ENCODE measurements at regions not wholly inside any gene's neighbourhood (a gene's known extent, or its start where the extent isn't known, plus 50 kb on each side); places are given as distances from the start of the nearest gene placed in this dataset.
A peak's percentile ranks its signal among the peaks of the same experiment; 100 is the strongest.

DNA sequence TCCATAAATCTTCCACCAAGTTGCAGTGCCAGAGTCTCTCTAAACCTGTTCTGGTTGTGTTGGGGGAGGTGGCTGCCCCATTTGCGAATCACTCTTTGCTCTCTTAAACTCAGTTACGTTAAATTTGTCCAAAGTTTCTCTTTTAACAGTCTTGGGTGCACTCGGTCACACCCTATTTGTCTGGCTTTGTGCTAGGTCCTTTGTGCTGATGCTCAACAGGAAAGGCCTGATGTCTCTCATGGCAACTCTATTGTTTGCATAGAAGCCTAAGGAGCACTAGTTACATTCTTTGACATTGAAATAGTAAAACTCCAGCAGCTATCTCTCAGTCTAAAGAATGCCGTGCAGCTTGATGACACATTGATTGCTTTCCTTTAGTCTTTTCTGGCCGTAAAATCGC is 105.1 kb downstream of the TRMT11 start:
- DNase-seq = no peak

DNA sequence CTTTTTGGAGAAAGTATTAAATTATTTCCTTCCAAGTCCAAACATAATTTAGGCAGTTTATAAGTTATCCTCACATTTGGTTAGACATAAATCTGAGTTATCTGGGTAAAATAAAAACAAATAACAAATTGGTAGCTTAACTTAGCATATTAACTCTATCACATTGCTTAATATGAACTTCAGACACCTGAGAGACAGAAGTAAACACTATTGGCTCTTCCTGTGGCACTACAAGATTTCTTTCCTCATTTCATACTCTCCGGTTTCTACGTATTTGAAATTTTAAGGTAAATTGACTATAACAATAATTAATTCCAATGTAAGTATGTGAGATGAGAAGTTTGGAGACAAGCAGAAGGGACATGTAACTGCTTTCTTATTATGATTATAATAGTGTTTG is 106.8 kb downstream of the TRMT11 start:
- no peak for DNase-seq

DNA sequence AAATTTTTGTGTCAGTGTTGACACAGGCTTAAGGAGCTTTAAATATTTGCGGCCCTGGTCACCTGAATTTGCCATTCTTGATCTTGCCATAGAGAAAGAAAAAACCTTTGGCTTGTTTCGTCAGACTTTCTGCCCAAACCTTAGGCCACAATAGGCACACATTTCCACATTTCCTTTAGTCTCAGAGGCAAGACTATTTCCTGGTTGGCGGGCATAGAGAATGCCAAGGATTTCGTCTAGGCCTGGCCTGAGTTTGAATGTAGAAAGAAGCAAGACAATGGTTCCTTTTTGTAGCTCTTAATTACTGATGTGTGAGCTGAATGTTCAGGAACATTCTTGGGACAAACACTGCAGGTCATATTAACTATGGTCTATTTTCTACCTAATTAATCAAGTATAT is 108.1 kb downstream of the TRMT11 start:
- no peak for DNase-seq

DNA sequence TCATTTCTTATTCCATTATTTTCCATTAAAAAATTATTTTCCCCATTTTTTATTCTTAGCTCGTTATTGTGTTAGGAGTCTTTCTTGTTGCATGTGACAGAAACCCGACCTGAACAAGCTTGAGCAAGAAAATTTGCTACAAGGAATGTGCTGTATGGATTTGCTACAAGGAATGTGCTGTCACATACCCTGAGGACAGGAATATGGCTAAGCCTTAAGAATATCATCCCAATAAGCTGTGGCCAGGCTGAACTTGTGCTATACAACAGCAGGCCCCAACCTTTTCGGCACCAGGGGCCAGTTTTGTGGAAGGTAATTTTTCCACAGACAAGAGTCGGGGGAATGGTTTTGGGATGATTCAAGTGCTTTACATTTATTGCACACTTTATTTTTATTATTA is 114.0 kb downstream of the TRMT11 start:
- DNase-seq = no peak

DNA sequence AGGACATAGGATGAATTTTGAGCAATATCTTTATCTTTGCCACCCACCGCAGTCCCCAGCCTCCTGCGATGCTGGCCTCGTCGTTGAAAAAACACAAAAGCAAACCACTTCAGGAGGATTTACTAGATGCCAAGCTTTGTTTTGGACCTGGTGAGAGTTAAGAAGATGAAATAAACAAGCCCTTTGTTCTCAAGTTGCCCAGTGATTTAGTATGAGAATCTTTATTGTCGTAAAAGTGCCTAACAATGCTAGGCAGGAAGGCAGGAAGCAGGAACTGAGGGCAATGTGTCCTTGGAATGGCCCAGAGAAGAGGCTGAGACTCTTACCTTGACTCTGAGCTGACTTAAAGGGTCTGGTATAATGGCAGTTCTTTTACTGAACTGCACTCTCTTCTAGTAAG is 116.0 kb downstream of the TRMT11 start:
- DNase-seq = no peak

DNA sequence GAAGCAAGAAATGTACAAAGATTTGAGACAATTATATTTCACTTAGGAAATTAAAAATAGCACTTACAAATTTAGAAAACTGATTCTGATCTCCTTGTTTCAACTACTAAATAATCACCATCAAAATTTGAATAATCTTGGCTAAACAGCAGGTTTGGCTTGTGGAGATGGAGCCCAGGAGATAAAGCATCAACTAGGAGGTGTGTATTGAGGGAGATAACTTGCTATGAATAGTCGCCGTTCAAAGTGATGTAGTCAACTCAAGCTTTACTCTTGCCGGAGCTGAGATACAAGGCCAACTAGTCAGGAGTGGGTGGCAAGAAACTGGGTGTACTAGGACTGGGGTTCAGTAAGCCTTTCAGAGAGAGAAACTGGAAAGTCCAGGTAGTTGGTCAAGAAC is 117.7 kb downstream of the TRMT11 start:
- no peak for DNase-seq

DNA sequence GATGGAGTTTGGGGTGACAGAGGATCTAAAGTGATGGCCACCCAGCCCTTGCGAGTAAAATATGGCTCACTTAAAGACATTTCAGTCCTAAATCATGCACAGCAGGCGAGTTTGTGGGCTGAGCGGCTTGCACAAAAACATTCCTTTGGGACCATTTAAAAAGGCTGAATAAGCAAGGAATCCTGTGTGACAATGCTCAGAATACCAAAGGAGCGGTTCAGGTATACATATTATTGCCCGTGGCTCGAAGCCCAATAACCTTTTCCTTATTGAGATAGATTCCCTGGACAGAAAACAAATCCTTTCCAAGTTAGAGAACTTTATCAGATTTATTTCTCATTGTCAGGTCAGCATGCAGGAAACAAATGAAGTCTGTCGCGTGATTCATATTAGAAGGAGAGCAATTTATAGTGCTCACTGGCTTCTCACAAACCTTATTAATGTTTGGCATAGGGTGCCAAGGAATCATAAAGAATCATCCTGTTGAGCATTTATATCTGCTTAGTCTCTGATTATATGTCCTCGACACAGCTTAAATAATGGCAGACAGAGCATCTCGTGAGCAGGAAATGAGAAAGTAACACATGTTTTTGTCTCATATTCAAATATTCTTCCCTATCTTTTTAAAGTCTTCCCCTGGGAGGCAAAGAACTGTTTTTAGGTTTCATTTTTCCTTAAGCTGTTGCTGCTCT is 121.3 kb downstream of the TRMT11 start:
- DNase-seq = no peak

DNA sequence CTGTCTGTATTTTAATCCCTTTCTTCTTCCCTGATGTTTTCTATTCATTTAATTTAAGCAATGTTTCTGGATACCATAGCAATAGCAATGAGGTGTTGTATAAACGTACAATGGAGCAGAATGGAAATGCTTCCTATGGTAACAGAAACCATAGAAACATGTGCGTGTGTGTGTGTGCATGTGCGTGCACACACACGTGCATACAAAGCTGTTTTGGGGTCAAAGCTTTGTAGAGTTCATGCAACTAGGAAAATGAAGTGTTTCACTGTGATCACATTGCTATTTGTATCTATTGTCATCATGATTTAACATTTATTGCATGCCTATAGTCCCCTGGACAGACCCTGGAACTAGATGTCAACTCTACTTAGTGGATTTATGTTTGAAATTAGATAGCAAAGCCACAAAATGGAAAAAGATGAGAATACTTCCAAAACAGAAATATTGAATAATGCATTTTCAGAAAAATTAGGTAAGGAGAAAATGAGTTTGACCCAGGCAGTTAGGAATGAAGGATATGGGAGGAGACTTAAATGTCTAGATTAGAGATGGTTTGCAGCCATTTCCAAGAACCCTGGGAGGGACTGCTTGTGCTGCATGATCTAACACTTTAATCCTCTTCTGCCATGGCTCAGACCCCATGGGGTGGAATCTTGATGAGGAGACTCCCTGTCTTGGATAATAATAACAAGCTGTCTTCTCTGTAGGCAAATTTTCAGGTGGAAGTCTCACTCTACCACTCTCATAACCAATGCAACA is 124.4 kb downstream of the TRMT11 start:
- no peak for DNase-seq

DNA sequence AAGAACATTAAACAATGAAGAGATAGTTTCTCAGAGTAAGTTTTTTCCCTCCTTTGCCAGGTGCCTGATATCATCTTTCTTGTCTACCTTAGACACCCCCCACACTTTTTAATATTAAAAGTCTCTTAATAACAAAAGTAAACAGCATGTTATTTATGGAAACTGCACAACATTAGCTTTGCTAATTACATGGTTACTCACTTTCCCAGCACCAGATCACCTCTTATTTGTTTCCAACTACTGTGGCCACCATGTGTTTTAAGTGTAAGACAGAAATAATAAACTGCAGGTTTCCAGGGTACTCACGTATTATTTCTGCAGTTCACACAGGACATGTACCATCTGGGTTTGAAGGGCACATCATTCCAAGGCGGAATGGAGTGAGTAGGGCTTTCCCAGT is 125.0 kb downstream of the TRMT11 start:
- no peak for DNase-seq

DNA sequence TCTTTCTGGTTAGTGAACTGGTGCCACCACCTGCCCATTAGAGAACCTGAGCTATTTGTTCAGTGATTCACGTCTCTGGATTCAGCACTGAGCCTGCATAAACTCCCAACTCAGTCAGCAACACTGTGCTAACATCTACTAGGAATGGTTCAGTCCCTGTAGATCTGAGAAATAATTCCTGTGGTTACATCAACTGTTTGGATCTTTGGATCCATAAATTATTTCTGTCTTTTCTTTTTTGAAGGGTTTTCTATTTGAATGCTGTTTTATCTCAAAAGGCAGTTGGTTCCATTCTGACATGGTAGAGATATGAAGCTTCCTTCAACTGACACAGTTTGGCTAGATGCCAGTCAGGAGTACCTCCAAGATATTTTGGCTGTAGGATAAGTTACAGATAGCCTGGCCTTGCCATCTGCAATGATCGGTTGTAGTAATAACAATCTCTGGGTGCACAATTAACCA is 125.9 kb downstream of the TRMT11 start:
- DNase-seq = no peak

DNA sequence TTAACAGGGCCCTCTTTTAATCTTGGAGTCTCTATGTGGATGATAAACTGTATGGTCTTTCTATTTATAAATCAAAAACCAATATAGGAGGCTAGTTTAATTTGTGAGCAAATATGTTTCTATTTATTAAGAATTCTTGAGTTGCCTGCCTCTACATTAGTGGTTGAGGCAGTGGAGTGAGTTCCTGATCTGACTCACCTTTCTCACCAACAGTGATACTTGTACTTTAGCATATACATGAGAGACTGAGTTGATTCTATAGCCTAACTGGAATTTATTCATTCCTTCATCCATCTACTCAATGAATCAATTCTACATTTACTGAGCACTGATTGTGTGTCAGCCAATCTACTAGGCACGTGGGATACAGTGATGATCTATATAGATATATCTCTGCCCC is 126.9 kb downstream of the TRMT11 start:
- DNase-seq = no peak

DNA sequence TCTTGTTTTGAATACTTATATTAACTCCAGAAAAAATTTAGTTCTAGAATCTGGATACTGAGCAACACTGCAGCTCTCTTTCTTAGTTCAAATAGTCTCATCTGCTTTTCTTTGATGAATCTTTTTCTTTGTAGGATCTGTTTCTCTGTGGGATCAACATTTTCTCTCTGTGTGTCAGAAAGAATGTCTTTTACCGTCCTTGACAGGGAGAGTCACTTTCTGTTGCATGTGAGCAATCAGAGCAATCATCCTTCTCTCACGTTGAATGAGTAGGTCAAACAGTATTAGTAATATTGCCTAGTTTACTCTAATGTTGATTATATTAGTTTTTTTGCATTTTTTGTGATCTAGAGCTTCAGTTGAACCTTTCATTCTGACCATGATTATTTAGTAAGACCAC is 130.9 kb downstream of the TRMT11 start:
- no peak for DNase-seq

DNA sequence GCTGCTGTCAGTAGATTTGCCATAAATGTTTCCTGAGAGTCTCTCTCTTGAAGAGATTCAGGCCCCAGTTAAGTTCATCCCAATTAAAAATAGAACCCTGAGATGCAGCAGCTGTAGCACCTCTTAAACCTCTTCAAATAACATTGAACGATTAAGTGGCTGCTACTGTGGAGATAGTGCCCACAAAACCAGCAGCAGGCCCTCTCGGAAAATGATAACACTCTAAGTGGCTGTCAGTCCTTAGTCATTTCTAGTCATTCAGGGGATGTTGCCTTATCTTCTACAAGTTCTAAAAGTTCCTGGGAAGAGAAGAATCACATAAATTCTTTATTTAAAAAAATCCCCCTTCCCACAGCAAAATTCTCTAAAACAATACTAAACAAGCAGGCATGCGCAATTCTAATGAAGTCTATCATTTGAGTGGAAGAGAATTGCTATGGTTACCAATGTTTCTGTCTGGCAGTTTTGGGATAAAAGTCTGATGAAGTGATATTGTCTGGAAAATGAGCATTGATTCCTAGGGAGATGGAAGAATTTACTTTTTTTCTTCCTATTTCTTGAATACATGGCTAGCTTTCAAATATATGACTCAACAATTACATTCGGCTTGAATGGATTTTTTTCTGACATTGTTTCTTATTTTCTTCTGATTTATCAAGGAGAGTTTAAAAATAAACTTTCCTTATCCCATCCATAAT is 131.9 kb downstream of the TRMT11 start:
- peak; percentile 32 for DNase-seq

DNA sequence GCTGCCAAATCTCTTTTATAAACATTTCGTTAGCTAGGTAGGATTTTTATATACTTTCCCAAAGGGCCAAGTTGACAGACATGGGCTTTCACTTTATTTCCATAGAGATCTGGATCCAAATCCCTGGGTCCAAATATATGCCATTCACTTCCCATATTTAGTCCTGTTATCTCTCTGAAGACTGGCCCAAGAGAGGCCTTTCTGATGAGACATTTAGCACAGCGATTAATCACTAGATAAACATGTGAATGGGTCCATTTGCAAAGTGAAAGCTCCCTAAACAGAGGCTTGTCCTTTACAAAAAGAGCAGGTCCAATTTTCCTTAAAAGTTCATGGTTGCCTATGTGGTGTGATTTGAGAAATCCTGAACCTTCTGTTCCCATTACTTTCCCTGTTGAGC is 132.6 kb downstream of the TRMT11 start:
- DNase-seq = no peak

DNA sequence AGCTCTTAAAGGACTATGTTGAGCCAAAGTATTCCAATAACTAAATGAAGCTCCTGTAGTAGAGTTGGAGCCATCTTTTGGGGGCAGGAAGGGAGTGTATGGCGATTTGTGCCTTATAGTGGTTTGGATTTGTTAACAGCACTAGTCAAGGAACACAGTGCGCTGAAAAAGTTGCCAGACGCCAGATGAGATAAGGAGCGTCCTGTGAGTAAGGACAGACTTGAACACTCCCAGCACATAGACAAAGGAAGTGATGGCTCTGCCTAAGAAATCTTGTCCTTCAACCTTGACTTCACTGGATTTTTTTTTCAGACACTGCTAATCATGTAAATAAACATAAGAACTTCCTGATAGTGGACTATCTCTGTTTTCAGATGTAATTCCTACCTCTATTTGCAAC is 136.9 kb downstream of the TRMT11 start:
- DNase-seq = no peak

DNA sequence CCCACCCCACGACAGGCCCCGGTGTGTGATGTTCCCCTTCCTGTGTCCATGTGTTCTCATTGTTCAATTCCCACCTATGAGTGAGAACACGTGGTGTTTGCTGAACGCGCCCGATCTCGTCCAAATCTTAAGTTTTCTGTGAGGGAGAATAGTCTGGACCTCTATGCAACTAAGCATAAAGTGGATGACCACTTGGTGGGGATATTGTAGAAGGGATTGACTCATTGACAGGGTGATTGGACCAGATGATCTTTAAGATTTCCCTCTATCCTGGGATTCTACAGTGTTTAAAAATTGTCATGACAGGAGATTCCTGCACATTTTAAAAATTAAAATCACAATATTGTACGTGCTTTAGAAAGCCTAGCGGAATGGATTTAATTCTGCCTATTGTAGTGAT is 141.3 kb downstream of the TRMT11 start:
- no peak for DNase-seq

DNA sequence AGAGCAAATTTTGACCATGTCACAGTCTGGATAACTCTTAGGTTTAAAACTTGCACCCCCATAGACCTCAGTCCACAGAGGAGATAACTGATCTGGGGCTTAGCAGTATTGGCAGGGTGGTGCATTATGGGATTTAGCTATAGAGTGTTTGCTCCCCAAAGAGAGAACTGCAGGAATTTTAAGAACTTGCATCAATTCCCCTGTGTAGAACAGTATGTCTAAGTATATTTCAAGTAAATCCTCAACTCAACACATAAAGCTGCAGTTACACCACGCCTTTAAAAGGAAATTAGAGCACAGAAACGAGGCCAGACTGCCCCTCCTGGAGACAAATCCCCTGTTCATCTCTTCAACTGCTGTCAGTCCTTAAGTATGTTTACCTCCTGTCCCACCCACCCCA is 144.9 kb downstream of the TRMT11 start:
- no peak for DNase-seq

DNA sequence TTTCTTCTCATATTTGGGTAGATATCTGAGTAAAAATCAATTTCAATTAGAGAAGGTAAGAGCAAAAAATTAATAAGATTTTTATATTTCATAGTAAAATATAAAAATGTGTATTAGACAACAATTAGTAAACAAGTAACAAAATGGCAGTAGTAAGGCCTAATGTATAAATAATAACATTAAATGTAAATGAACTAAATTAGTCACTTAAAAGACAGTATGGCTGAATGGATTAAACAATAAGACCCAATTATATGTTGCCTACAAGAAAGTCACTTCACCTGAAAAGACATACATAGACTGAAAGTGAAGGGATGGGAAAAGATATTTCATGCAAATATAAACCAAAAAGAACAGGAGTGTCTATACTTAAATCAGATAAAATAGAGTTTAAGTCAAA is 147.6 kb downstream of the TRMT11 start:
- DNase-seq = no peak

DNA sequence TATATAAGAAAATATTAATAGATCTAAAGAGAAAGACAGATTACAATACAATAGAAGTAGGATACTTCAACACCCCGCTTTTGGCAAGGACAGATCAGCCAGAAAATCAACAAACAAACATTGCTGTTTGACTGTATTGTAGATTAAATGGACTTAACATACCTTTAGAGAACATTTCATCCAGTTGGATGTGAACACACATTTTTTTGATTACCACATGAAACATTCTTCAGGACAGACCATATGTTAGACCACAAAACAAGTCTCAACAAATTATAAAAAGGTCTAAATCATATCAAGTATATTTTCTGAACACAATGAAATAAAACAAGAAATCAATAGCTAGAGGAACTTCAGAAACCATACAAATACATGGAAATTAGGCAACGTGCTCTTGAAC is 148.2 kb downstream of the TRMT11 start:
- no peak for DNase-seq

DNA sequence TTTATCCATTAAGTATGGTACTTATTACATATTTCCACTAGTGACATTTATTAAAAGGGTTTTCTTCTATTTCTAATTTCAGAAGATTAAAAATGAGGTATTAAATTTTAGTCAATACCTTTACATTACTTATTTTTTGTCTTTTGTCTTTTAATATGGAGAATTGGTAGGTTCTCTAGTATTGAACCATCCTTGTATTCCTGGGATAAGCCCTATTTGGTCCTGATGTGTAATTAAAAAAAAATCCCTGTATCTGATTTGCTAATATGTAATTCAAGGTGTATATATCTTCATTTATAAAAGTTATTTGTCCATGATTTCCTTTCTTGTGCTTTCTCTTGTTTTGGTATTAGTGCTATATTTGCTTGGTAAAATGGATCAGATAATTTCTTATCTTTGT is 153.7 kb downstream of the TRMT11 start:
- no peak for DNase-seq

DNA sequence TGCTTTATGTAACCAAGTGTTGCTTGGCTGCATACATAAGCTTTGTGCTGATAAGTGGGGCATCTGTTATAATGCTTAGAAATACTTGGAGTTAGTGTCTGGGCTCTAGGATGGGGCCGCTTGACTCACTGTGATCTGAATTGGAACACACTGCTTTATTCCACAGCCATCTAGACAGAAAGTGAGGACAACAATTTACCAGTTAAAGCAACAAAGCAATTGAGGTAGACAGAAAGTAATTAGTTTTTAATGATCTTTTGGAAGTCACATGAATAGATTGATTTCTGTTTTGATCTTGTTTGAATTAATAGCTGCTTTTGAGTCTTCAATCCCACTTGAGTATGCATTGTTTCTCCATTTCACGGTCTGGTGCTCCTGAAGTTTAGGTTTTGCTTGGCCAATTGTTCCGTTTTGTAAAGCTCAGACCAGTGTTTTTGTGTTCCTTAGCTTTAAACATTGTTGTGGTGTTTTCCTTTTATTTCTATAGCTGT is 157.5 kb downstream of the TRMT11 start:
- peak; percentile 56 for DNase-seq

DNA sequence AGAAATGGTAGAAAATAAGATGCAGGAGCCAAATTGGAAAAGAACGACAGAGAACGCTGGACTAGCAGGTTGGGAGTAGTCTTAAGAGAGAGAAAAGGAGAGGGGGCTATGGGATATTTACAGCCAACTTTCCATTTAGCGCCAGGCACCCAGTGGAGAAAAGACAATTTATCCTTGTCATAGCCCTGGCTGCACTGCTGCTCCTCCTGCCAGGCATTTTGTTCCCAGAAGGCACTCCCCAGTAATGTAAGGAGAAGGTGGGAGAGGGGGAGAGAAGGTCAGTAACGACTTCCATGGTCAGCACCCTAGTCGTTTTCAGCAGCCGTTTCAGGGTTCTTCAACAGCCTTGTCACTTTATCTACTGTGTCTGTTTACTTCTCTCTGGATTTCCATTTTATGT is 159.0 kb downstream of the TRMT11 start:
- no peak for DNase-seq

DNA sequence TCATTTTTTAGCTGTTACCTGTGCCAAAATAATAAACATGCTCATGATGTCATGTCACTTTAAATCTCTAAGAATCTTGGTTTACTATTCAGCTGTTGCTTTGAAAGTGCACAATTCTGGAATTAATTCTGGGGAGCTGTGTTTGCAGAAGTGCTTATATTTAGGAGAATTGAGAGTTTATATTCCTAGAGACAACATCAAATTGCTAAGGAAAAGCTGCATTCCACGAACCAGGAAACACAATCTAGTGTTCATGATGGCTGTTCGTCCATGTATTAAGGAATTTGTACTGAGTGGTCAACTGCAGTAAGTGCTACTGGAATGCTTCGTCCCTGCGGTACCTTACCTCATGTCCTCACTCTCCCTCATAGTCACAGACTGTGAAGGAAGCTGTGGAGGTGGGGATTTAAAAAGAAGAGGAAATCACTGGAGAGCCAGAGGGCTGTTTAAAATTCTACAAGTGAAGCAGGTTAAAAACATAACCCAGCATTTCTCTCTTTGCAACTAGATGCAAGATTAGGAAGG is 161.0 kb downstream of the TRMT11 start:
- DNase-seq = no peak

DNA sequence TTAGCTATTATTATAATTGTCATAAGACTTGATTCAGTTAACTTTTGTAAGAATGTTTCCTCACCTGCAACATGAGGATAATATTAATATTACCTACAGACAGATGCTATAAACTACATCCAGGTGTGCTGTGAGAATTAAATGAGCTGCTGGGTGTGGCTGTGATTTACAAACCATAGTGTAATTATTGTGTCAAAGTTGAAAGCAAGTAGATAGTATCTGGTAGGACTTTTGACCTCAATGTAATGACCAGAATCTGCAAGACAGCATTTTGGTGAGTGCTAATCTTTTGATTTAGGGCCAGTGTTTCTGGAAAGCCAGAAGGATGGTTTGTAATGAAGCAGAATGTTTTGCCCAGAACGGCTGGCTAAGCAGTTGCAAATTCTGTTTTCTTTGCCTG is 162.5 kb downstream of the TRMT11 start:
- no peak for DNase-seq
